Hypothalamus (tissue), 51 donors: ENCODE measurements at regions not wholly inside any gene's neighbourhood (a gene's known extent, or its start where the extent isn't known, plus 50 kb on each side); places are given as distances from the start of the nearest gene placed in this dataset.
A peak's percentile ranks its signal among the peaks of the same experiment; 100 is the strongest.

Experiments used
- DNase-seq, 51 donors: peaks; one replicate each; lab custom pipeline; 2025; lab: John Stamatoyannopoulos, UW

- no peak for DNase-seq
Observed at GRCh38 chr2:16250466-16250865, 310.1 kb downstream of the MYCN start.

GRCh38 chr2:16250056-16250425 lies 309.7 kb downstream of the MYCN start:
- no peak for DNase-seq

DNA sequence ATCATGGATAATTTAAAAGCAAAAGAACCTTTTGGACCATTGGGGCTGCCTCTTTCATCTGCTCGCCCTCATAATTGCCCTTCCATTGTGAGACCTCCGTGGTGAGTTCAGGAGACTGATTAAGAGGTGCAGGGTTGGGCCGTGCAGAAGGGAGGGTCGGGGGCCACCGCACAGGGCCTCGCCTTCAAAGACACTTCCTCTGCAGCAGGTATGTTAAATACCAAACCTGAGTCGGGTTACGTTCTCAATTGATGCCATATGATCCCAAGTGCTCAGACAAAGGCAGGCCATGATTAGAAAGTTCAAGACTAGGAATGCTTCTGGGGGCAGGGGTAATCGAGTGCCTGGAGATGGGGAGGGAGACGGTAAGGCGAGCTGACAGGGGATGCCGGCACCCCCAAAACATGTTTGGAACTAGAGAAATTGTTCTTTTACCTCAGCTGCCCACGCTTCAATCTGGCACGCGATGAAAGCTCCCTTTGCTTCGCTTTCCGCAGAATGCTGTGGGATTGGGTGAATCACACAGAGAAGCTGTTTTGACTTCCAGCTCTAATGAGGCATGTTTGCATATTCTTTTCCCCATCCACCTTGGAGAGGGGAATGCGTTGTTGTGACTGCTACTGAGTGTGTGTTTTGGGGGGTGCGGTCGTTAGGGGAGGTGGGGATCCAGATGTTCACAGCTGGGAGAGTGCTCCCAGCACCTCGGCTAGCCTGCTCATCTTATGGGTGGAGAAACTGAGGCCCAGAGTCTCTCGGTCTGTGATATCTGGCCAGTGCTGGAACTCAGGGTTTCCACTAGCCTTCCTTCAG lies 309.1 kb downstream of the MYCN start:
- peak in 1 of 51 donors; percentile 15 for DNase-seq

GRCh38 chr2:16248571-16249105 lies 308.3 kb downstream of the MYCN start:
- no peak for DNase-seq

DNA sequence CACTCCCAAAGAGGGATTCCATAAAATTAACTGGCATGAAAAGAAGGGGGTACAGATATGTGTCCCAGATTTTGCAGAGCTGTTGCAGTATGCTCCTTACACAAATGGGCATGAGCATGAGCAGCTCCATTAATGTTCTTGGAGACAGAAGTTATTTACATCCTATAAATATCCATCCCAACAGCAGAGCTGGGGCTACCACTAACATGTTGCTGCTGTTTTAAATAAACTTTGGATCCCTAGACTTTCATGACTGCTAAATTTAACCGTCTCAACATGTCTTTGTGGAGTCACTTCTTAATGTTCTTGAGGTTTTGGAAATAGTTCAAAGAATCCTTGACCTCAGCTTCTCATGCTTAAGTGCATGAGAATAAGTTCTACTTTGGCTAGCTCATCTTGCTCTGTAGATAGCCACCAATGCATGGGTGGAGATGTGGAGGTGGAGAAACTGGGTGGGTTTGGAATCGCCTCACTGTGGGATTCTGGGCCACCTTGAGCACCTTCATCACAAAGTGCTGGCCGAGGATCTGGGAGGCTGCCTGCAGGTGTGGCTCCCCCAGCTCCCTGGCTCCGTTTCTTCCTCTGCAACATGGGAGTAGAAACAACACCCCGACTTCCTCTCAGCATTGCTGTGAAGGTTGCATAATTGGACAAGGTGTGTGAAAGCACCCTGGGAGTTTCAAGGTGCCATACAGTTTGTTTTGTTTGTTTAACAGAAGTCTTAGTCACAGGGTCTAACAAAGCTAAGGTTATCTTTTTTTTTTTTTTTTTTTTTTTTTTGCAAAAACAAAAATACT lies 307.2 kb downstream of the MYCN start:
- no peak for DNase-seq

GRCh38 chr2:16246911-16247310 lies 306.6 kb downstream of the MYCN start:
- DNase-seq = no peak

- DNase-seq = no peak
Observed at GRCh38 chr2:16246281-16246850, 306.0 kb downstream of the MYCN start.

GRCh38 chr2:16245481-16246054 lies 305.2 kb downstream of the MYCN start:
- no peak for DNase-seq

DNA sequence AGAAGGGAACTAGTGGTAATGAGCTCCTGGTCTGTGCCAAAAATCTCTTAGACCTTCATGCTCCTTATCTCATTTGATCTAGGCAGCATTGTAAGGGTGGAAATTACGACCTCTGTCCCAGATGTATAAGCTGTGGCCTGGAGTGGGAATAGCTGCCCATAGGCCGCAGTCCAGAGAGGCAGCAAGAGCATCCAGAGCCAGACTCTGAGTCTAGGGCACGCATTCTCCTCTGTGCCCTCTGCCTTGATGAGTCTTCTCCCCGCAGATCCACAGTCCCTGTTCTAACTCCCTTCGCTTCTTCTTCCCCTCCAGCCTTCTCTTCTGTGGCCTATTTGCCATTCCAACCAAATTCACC lies 304.6 kb downstream of the MYCN start:
- DNase-seq = no peak

DNA sequence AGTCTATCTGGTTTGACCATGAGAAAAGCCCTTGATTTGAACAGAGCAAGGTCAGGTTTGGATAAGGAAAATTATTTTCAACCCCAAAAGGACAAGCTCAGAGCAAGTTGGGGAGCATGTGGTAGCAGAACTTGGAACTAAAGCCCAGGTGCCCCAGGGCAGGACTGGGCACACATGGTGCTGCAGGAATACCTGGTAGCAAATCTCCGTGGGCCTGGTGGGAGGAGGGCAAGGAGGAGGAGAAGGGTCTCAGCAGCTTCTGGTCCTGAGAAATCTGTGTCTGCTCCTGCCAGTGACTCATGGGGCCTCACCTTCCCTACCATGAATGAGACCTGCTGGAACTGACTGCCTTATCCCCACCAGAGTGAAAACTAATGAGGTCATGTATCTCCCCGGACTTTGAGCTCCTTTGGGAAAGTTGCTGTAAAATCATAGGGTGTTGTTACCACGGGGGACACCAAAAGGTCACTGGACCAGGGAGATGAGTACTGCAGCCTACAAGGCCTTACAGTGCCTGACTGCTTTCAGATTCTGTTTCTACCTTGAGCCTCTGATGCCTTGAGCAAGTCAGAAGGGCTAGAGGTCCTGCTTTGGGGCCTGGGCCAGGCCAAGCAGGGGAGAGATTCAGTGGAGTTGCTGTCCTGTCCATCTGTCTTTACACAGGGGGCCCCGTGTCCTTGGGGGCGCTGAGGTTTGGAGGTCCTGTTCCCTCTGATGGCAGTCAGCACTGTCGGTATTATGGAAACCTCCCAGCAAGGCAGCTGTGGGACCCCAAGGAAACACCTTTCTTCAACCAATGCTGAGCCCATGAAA lies 304.0 kb downstream of the MYCN start:
- DNase-seq = no peak

- DNase-seq = no peak
Observed at GRCh38 chr2:16243411-16243996, 303.2 kb downstream of the MYCN start.

- DNase-seq = no peak
Observed at GRCh38 chr2:16242906-16243305, 302.6 kb downstream of the MYCN start.

- DNase-seq = no peak
Observed at GRCh38 chr2:16241166-16242160, 301.1 kb downstream of the MYCN start.

DNA sequence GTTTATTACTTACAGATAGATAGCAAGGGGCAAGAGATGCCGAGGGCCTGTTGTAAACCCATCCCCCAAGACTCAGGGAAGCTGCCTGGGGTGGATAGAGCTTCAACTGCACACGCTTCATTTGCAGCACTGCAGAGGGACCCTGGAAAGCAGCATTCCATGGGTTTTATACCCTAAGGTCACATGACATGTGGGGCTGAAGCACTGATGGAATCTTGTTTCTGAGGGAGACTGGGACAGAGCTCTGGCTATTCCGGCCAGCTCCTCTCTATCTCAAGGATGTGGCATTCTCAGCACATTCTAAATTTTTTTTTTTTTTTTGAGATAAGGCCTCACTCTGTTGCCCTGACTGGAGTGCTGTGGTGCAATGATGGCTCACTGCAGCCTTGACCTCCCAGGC lies 300.1 kb downstream of the MYCN start:
- no peak for DNase-seq

DNA sequence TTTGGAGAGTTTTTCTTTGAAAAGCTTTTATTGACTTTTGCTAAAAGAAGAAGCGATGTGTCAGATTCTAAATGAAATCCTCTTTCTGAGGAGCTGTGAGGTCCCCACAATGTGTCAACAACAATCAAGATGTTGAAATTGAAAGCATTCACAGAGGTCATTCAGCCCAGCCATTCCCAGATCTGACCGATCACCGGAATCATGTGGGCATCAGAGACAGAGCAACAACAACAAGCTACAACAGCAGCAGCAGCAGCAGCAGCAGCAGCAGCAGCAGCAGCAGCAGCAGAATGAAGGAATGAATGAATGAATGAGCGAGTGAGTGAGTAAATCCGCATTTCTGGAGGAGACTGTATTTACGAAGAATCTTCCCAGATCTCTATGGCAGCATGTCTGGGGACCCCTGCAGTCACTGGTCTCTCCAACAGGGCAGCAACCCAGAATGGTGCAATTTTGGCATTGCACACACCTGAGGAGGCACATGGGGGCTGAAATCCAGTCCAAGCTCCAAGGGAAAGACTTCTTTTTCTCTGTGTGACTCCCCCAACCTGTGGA lies 299.0 kb downstream of the MYCN start:
- DNase-seq = no peak

DNA sequence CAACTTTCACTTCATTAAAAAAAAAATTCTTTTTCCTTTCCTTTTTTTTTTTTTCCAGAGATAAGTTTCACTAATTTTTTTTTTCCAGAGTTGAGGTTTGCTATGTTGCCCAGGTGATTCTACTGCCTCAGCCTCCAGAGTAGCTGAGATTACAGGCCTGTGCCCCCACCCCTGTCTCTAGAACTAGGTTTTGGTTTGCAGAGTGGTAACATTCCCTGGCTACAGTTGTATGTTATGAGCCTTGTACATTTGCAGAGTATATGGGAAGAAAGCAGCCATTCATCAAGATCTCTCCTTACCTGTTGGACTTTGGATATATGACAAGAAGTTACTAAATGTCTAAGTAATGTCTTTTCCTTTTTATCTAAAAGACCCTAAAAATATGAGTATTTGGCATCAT lies 298.4 kb downstream of the MYCN start:
- no peak for DNase-seq

DNA sequence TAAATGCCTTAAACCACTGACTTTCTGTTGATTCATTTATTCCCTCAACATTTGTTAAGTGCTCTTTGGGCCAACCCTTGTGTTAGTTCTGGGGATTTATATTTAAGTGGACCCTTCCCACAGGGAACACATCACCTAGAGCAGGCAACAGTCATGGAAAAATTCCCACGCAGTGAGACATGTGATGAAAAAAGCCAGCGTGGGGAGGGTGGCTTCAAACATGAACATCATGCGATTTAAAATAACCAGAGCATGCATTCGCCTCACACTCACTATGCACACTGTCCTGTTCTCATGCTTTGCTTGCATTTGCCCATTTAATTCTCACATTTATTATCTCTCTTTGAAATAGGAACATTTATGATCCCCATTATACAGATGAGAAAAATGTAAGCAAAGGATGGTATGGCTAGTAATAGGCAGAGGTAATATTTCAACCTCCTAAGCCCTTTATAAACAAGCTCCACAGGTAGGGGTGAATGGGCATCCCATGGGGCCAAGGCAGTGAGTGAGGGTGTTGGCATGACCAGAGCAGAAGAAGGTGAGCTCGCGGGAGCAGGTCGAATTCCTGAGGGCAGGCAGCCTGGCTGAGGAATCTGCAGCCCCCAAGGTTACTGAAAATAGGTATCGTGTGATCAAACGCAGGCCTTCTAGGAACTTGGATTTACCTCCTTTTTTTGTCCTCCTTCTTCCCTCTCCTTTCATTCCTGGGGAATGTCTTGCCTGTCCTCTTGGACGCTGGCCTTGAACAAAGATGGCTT lies 297.8 kb downstream of the MYCN start:
- no peak for DNase-seq

DNA sequence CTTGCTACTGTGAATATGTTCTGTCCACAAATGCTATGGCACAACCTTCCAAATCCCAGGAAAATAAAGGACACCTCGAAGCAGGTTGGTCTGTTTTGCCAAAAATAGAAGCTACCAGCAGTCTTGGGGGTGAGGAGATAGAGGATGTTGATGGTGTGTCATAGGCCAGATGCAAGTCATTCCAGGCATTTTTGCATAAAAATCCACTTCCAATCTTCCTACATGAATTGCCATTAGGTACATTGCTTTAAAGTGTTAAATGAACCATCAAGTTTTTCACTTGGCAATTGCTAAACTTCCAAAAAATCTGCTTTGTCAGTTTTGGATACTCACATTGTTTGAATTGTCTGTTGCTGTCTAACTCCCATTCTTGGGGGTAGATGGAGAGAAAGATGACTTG lies 295.4 kb downstream of the MYCN start:
- DNase-seq = no peak
